Trophoblast cell (in vitro differentiated cells and primary cell): ENCODE measurements at regions not wholly inside any gene's neighbourhood (a gene's known extent, or its start where the extent isn't known, plus 50 kb on each side); places are given as distances from the start of the nearest gene placed in this dataset.

Source experiments
- DNase-seq, 2 donors: peaks; one replicate each; pipeline ENCODE4 v3.0.0-alpha.2; 2016
- H2AFZ ChIP-seq: 2 replicates; pipeline ENCODE4 v1.6.1; 2013; ENCODE audit warnings: low read length, moderate library complexity, mild to moderate bottlenecking; ENCODE audit not compliant: insufficient read depth, poor library complexity
- H2AK5ac ChIP-seq: 2 replicates; pipeline ENCODE4 v1.6.1; 2013; ENCODE audit warnings: mild to moderate bottlenecking, low read length
- H2BK120ac ChIP-seq: 2 replicates; pipeline ENCODE4 v1.6.1; 2013; ENCODE audit warnings: low read length, mild to moderate bottlenecking, moderate library complexity; ENCODE audit not compliant: insufficient read depth, poor library complexity
- H2BK12ac ChIP-seq: 2 replicates; pipeline ENCODE4 v1.6.1; 2013; ENCODE audit warnings: mild to moderate bottlenecking, low read length, moderate library complexity
- H2BK5ac ChIP-seq: 2 replicates; pipeline ENCODE4 v1.6.1; 2013; ENCODE audit warnings: low read length, low read depth, moderate library complexity, mild to moderate bottlenecking; ENCODE audit not compliant: poor library complexity
- H3K14ac ChIP-seq: 2 replicates; pipeline ENCODE4 v1.6.1; 2013; ENCODE audit warnings: mild to moderate bottlenecking, low read length
- H3K18ac ChIP-seq: 2 replicates; pipeline ENCODE4 v1.6.1; 2013; ENCODE audit warnings: mild to moderate bottlenecking, low read length
- H3K23ac ChIP-seq: 2 replicates; pipeline ENCODE4 v1.6.1; 2013; ENCODE audit warnings: low read length
- H3K27ac ChIP-seq: 2 replicates; pipeline ENCODE4 v1.5.1; 2013; ENCODE audit warnings: low read depth, mild to moderate bottlenecking, inconsistent platforms, low read length, moderate library complexity
- H3K27me3 ChIP-seq: 2 replicates; pipeline ENCODE4 v1.6.1; 2013; ENCODE audit warnings: inconsistent platforms, mild to moderate bottlenecking, low read length, moderate library complexity; ENCODE audit not compliant: insufficient read depth
- H3K36me3 ChIP-seq, 2 experiments: 1 replicate in 1 of 2; 2 replicates in 1 of 2; pipeline ENCODE4 v1.6.1; 2013; ENCODE audit warnings: low read length in 2 of 2, mild to moderate bottlenecking in 2 of 2, moderate library complexity in 1 of 2; ENCODE audit not compliant: insufficient read depth in 2 of 2, control insufficient read depth in 1 of 2
- H3K4ac ChIP-seq: 2 replicates; pipeline ENCODE4 v1.6.1; 2013; ENCODE audit warnings: low read depth, mild to moderate bottlenecking, low read length, moderate library complexity
- H3K4me1 ChIP-seq, 2 experiments: 1 replicate in 1 of 2; 2 replicates in 1 of 2; pipeline ENCODE4 v1.6.1; 2013; ENCODE audit warnings: low read length in 2 of 2, mild to moderate bottlenecking in 2 of 2, moderate library complexity in 1 of 2; ENCODE audit not compliant: insufficient read depth in 2 of 2, control insufficient read depth in 1 of 2
- H3K4me2 ChIP-seq: 2 replicates; pipeline ENCODE4 v1.6.1; 2013; ENCODE audit warnings: inconsistent platforms, mild to moderate bottlenecking, low read length, moderate library complexity
- H3K4me3 ChIP-seq: 2 replicates; pipeline ENCODE4 v1.5.1; 2013; ENCODE audit warnings: mild to moderate bottlenecking, low read depth, low read length, inconsistent platforms
- H3K79me1 ChIP-seq: one replicate; pipeline ENCODE4 v1.6.1; 2013; ENCODE audit warnings: low read length
- H3K79me2 ChIP-seq: 2 replicates; pipeline ENCODE4 v1.6.1; 2013; ENCODE audit warnings: low read length, mild to moderate bottlenecking; ENCODE audit not compliant: control insufficient read depth, insufficient read depth, poor library complexity
- H3K9ac ChIP-seq: 2 replicates; pipeline ENCODE4 v1.6.1; 2013; ENCODE audit warnings: mild to moderate bottlenecking, low read length
- H3K9me3 ChIP-seq: 2 replicates; pipeline ENCODE4 v1.6.1; 2013; ENCODE audit warnings: low read depth, mild to moderate bottlenecking, control low read depth, inconsistent platforms, low read length; ENCODE audit not compliant: insufficient read depth
- H4K12ac ChIP-seq: 2 replicates; pipeline ENCODE4 v1.6.1; 2013; ENCODE audit warnings: low read depth, mild to moderate bottlenecking, low read length, moderate library complexity
- H4K8ac ChIP-seq: 2 replicates; pipeline ENCODE4 v1.6.1; 2013; ENCODE audit warnings: low read depth, mild to moderate bottlenecking, low read length, moderate library complexity
- H4K91ac ChIP-seq: one replicate; pipeline ENCODE4 v1.6.1; 2013; ENCODE audit warnings: low read depth, mild to moderate bottlenecking, low read length, moderate library complexity
- WGBS: extraction: QIAGEN DNeasy Blood & Tissue Kit; methylation state at CpG from one replicate; pipeline ENCODE4 v1.1.7; 2013; ENCODE audit warnings: missing lambda C conversion rate; ENCODE audit not compliant: insufficient read length, insufficient coverage; ENCODE audit errors: extremely low coverage; 5-methylcytosine and 5-hydroxymethylcytosine counted together

DNA sequence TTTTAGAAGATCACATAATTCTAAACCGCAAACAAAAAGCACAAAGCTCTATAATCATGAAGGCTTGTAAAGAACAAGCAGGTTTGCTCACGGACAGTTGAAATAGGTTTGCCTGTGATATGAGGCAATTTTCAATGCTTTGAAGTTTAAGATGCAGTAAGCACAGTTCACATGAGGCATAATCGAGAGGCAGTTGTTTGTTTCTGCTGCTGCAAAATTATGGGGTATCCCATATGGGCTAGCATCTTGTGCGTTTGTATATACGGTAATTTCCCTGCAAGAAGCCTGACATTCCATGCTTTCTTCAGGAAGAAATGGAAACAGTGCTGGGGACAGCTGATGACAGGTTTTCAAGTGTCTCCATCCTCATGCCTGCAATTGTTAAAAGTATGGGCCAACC lies 94.6 kb upstream of the MC3R start:
- no CpG with 5 or more reads among the region's 5 CpGs for WGBS
- no peak overlapping the region for H3K4me2 ChIP-seq
- DNase-seq, result no peak
- no peak overlapping the region for H4K12ac ChIP-seq
- H3K4ac ChIP-seq, result no peak overlapping the region
- no peaks in the 10 kb centered on the region for H3K4me1 ChIP-seq
- H3K14ac ChIP-seq, result no peak overlapping the region
- H2BK120ac ChIP-seq, result no peak overlapping the region
- H2AFZ ChIP-seq, result no peak overlapping the region
- no peak overlapping the region for H3K23ac ChIP-seq
- no peaks in the 10 kb centered on the region for H3K79me2 ChIP-seq
- no peak overlapping the region for H3K9ac ChIP-seq
- no peak overlapping the region for H2BK5ac ChIP-seq
- H3K18ac ChIP-seq, result no peak overlapping the region
- H4K91ac ChIP-seq, result no peak overlapping the region
- H2BK12ac ChIP-seq, result no peak overlapping the region
- peaks cover 5% of the 10 kb centered on the region for H3K9me3 ChIP-seq
- H3K36me3 ChIP-seq, result no peaks in the 10 kb centered on the region
- H3K4me3 ChIP-seq, result no peak overlapping the region
- no peaks in the 10 kb centered on the region for H3K79me1 ChIP-seq
- H3K27me3 ChIP-seq, result no peaks in the 10 kb centered on the region
- no peak overlapping the region for H4K8ac ChIP-seq
- H2AK5ac ChIP-seq, result no peak overlapping the region
- H3K27ac ChIP-seq, result no peak overlapping the region

DNA sequence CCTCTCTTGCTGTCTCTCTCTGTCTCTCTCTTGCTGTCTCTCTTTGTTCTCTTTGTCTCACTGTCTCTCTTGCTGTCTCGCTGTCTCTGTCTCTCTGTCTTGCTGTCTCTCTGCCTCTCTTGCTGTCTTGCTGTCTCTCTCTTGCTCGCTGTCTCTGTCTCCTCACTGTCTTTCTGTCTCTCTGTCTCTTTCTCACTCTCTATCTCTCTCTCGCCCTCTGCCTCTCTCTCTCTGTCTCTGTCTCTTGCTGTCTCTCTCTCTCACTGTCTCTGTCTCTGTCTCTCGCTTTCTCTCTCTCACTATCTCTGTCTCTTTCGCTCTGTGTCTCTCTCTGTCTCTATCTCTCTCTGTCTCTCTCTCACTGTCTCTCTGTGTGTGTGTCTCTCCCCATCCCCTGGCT lies 92.9 kb upstream of the MC3R start:
- H3K9ac ChIP-seq, result no peak overlapping the region
- no peak overlapping the region for H3K4ac ChIP-seq
- H4K8ac ChIP-seq, result no peak overlapping the region
- no peaks in the 10 kb centered on the region for H3K4me1 ChIP-seq
- WGBS, result no CpG with 5 or more reads among the region's 5 CpGs
- no peaks in the 10 kb centered on the region for H3K36me3 ChIP-seq
- H3K14ac ChIP-seq, result no peak overlapping the region
- H3K9me3 ChIP-seq, result peaks cover 5% of the 10 kb centered on the region
- no peaks in the 10 kb centered on the region for H3K27me3 ChIP-seq
- no peak for DNase-seq
- H3K4me3 ChIP-seq, result no peak overlapping the region
- H2BK12ac ChIP-seq, result no peak overlapping the region
- H2AK5ac ChIP-seq, result no peak overlapping the region
- no peak overlapping the region for H2AFZ ChIP-seq
- H2BK120ac ChIP-seq, result no peak overlapping the region
- no peak overlapping the region for H3K23ac ChIP-seq
- no peak overlapping the region for H2BK5ac ChIP-seq
- H4K12ac ChIP-seq, result no peak overlapping the region
- no peak overlapping the region for H3K27ac ChIP-seq
- no peak overlapping the region for H3K4me2 ChIP-seq
- no peaks in the 10 kb centered on the region for H3K79me2 ChIP-seq
- no peak overlapping the region for H3K18ac ChIP-seq
- H3K79me1 ChIP-seq, result no peaks in the 10 kb centered on the region
- no peak overlapping the region for H4K91ac ChIP-seq

DNA sequence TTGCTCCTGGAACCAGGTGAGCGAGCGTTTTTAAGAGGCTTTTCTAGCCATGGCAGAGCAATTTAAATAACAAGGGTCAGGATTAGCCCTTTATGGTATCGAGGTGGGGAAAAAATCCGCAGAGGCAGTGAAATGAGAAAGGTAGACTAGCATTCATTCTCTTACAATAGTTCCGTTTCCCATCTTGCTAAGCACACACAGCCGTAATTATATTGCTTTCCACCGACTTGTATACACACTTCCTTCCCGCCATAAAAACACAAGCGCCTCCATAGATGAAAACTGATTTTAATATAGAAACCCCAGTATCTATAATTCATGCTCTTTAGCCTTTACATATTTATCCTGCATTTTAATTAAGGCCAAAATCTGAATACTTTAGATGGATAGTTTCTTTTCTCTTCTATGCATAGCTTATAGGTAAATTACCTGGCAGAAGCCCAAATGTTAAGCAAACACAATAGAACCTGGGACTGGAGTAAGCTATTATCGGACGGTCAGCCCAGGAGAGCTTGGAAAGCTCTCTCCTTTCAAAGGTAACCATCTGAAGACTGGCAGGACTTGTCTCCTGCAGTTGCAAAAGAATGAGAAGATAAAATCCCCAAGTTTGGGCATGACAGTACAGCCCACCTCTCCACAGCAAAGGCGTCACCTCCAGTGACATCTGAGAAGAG lies 90.9 kb upstream of the MC3R start:
- Histone ChIP-seq H3K27ac (no peak overlapping the region), H3K4me3 (no peak overlapping the region), H3K18ac (no peak overlapping the region), H3K4ac (no peak overlapping the region), H2AK5ac (no peak overlapping the region), H4K12ac (no peak overlapping the region), H2BK120ac (no peak overlapping the region), H3K27me3 (no peaks in the 10 kb centered on the region), H2AFZ (no peak overlapping the region), H3K23ac (no peak overlapping the region), H3K79me2 (no peaks in the 10 kb centered on the region), H3K9me3 (no peaks in the 10 kb centered on the region), H2BK12ac (no peak overlapping the region), H2BK5ac (no peak overlapping the region), H4K91ac (no peak overlapping the region), H3K36me3 (no peaks in the 10 kb centered on the region), H3K4me2 (no peak overlapping the region), H3K79me1 (no peaks in the 10 kb centered on the region), H4K8ac (no peak overlapping the region), H3K4me1 (no peaks in the 10 kb centered on the region), H3K9ac (no peak overlapping the region), H3K14ac (no peak overlapping the region)
- no CpG with 5 or more reads among the region's 12 CpGs for WGBS
- no peak for DNase-seq

- WGBS, result no CpG with 5 or more reads among the region's 1 CpG
Observed at GRCh38 chr20:56158489-56158888, 90.0 kb upstream of the MC3R start.

More at GRCh38 chr20:56158489-56158888, 90.0 kb upstream of the MC3R start:
- no peak overlapping the region for H4K8ac ChIP-seq
- H3K9ac ChIP-seq, result no peak overlapping the region
- H3K27me3 ChIP-seq, result no peaks in the 10 kb centered on the region
- no peak overlapping the region for H3K23ac ChIP-seq
- no peaks in the 10 kb centered on the region for H3K36me3 ChIP-seq
- H3K79me1 ChIP-seq, result no peaks in the 10 kb centered on the region
- no peak overlapping the region for H3K4me3 ChIP-seq
- no peak overlapping the region for H2BK5ac ChIP-seq
- H3K9me3 ChIP-seq, result no peaks in the 10 kb centered on the region
- no peaks in the 10 kb centered on the region for H3K79me2 ChIP-seq
- H2AFZ ChIP-seq, result no peak overlapping the region
- DNase-seq, result no peak
- H3K4me1 ChIP-seq, result no peaks in the 10 kb centered on the region
- H4K91ac ChIP-seq, result no peak overlapping the region
- no peak overlapping the region for H3K4ac ChIP-seq
- no peak overlapping the region for H3K14ac ChIP-seq
- H2BK12ac ChIP-seq, result no peak overlapping the region
- no peak overlapping the region for H3K27ac ChIP-seq
- no peak overlapping the region for H4K12ac ChIP-seq
- H3K18ac ChIP-seq, result no peak overlapping the region
- no peak overlapping the region for H2BK120ac ChIP-seq
- no peak overlapping the region for H2AK5ac ChIP-seq
- H3K4me2 ChIP-seq, result no peak overlapping the region
